ENCODE measurements at regions not wholly inside any gene's neighbourhood (a gene's known extent, or its start where the extent isn't known, plus 50 kb on each side); places are given as distances from the start of the nearest gene placed in this dataset.

DNA sequence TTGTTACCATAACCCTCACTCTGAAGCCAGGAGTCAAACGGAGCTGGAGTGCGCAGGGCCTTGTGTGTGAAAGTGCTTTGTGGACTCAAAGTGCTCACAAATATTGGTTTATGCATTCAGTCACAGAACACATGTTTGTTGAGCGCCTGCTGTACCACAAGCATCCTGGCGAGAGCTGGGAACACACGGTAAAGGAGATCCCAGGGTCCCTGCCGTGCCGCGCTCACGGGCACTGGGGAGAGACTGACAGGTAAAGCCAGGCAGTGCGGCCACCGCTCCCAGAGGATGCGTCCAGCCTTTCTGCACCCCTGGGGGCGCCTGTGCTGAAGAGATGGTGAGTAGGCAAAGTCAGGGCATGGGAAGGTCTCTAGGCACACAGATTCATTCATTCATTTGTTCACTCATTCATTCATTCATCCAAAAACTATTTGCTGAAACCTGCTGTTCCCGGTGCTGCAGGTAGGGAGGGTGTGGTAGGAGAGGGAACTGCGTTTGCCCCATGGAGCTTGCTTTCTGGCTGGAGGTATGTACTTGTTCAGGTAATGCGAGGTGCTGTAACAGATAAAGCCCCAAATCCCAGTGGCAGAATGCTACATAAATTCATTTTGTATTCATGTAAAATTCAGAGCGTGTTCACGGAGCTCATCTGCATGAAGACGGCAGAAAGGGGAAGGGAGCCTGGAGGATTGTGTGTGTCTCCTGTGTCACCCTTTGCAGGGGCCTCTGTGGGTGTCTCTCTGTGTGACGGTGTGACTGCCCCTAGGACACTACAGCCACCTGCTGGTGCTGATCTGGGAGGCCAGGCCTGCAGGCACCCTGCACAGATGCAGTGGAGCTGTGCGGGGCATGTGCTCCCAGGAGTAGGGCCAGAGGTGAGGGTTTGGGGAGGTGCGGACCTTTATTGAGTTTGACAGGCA lies 167.0 kb upstream of the B3GAT1 start:
- no peak for DNase-seq

DNA sequence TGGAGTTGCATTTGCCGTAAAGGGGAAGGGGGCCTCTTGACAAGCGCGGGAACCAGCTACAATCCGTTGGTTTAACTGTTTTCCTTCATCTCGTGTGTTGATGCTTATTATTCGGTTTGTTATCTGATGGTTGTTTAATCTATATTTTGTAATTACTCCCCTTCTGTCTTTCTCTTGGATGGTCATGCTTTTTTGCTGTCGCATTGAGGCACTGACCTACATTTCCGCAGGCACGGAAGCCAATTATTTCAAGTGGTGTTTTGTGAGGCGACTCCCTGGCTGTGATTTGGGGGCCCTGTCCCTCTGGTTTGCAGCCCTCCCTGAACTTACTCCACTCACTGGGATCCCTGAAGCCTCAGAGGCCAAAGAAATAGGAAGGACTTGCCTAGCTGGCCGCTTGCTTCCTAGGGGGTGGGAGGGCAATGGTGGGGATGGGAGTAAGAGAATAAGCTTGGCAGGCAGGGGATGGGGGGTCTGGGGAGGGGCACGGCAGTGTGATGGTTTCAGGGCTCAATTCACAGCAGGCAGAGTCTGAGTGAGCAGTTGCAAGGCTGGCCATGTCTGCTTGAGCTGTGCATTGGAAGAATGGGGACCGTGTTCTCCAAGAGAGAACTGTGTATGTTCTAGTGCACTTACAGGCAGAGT lies 165.8 kb upstream of the B3GAT1 start:
- no peak for DNase-seq

DNA sequence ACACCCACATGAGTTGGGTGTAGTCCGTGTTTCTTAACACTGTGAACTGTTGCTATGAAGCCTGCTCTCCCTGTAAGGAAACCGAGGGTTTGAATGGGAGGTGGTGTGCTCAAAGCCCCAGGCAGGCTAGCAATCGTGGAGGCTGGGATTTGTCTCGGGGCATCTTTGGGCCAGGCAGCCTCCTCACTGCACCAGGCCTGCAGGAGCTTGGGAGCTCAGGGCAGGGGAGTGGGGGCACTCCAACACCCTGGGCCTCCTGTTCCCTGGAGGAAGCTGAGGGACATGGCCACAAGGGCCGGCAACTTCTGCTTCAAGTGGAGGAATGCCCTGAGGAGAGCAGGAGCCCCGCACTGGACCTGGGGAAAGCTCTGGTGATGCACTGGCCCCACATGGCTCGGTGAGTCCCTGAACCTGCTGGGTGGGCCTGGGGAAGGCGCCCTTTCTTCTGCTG lies 164.7 kb upstream of the B3GAT1 start:
- DNase-seq = no peak

DNA sequence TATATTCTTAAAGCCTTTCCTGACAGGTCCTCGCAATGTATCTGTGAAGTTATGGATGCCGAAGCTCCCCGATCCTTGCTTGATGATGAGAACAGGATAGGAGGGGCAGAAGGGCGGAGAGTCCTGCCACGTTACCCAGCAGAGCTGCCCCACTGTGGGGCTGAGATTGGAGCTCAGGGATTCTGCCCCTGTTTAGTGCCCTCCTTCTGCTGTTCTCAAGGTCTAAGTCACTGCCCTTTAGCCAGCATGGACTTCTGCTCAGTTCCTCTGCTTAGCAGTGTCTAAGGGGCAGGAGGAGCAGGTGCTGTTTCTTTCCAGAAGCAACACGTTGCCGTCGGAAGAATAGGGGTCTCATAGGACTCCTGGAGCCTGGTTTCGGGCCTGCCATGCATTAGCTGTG lies 164.2 kb upstream of the B3GAT1 start:
- DNase-seq = no peak

DNA sequence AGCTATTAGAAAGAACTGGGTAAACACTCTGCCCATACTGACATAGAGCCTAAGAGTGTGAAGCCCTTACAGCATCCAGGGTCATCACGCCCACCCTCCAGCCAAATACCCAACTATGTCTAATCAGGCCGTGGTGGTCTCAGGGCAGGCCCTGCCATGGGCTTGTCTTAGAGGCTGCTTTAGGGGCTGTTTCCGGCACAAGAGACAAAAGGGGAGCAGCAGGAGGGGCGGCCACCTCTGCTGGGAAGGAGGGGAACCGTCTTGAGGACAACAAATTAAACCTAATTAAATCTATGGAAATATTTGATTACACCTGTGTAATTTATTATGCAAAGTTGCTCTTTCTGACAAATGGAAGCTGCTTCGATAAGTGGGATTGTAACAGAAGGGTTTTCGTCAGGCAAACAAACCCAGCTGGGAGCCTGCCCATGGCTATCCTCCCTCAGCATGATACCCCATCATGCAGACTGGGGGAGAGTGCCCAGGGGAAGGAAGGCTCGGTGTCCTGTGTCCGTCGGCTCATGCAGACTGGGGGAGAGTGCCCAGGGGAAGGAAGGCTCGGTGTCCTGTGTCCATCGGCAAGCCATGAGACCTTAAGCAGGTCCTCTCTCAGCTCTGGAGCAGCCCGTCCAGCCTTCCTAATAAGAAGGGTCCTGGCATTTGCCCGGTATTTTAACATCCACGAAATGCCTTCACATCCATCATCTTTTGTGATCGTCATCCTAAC lies 163.6 kb upstream of the B3GAT1 start:
- DNase-seq = no peak

DNA sequence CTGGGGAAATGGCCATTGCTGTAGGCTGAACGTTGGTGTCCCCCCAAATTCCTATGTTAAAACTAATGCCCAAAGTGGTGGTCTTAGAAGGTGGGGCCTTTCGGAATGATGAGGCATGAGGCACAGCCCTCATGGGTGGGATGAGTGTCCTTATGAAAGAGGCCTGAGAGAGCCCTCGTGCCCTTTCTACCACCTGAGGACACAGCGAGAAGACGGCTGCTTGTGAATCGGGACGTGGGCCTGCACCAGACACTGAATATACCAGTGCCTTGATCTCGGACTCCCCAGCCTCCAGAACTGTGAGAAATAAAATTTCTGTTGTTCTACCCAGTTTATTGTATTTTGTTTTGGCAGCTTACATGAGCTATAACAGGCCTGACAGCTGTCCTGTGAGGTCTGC lies 162.9 kb upstream of the B3GAT1 start:
- DNase-seq = no peak

DNA sequence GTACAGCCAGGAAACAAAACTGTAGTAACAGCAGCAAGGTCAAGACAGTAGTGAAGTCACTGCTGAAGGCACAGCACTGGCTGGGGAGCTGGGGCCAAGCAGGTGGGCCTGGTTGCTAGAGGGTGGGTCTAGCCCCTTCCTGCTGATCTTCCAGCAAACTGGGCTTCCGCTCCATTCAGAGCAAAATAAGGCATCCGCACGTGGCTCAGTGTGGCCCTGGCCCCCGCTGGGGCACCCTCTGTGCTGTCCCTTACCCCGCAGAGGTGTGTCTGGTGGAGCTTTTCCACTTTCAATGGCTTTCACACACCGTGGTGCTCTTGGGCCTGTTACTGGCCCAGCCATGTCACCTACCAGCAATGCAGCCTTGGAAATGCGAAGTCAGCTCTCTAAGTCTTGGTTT lies 162.4 kb upstream of the B3GAT1 start:
- DNase-seq = no peak

DNA sequence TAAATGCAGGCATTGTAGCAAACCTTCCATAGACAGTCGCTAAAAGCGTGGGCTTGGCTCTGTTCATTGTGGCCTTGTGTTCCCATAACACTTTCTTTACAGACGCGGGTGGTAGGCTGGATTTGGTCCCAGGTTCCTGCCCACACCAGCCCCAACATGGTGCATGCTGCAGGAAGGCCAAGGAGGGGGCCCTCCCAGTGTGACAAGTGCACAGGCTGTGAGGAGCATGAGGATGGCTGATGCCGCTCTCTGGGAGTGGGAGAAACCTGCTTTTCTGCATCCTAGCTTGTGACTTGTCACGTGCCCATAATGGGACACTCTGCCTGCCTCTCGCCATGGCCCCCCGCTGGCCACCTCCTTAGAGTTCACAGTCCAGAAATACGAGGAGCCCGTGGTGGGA lies 161.8 kb upstream of the B3GAT1 start:
- DNase-seq = no peak

GRCh38 chr11:134572741-134573675 lies 161.0 kb upstream of the B3GAT1 start:
- no peak for DNase-seq

DNA sequence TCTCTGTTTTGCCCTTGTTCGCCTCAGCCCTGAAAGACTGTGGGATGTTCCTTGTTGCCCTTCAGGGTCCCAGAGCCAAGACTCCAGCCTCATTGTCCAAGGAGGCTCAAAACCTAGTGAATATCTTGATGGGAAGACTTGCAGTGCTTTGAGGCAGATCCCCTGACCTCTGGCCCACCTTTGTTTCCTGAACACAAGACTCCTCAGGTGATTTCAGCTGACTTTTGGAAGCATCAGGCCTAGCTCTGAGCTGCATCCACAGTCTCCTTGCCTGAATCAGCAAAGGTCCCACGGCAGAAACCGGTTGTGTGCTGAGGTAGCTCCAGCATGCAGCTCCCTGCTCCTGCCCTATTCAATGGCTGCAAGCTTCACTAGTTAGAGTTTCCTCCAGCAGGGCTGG lies 159.3 kb upstream of the B3GAT1 start:
- no peak for DNase-seq

DNA sequence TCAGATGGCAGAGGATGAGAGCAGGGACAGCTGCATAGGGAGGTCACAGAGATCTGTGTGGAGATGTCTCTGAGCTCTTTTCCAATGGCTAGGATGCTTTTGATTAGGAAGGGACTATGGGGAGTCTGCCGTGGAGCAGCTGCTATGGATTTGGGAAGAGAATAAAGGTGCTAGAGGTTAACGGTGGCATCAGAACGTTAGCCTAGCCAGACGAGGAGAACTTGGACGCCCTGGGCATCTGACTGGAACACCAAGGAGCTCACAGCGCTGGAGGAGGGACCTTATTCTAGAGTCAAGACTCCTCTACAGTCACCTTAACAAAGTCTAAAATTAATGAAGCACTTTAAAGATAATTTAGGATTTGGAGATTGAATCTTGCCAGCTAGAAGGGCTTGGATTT lies 157.2 kb upstream of the B3GAT1 start:
- DNase-seq = no peak

DNA sequence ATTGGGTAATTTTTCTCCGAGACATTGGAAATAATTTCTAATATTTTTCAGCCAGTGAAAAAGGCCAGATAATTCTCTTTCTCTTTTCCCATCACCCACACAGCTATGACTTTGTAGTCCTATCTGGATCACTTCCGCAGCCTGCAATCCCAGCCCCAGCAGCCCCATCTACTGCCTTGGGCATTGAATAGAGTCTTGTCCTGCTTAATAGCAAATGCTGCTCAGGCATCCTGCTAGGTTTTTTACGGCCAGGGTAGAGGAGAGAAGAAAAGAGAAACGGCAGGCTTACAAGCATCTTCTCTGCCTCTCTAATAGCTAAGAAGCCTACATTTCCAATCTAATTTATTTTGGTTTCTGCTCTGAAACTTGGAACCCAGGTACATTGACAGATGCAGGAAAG lies 154.3 kb upstream of the B3GAT1 start:
- DNase-seq = no peak

DNA sequence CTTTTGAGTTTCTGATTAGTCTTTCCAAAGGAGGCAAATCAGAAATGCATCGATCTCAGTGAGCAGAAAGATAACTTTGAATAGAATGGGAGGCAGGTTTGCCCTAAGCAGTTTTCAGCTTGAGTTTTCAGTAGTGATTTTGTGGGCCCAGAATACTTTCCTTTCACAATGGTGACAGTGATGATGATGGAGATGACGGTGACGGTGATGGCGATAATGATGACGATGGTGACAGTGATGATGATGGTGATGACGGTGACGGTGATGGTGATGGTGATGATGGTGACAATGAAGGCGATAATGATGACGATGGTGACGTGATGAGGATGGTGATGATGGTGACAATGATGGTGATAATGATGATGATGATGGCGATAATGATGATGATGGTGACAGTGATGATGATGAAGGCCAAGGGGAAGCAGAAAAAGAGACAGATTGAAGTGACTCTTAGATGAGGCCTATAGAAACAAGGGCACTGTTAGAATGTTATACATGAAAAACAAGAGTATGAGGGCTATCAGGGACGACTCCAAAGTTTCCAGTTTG lies 153.4 kb upstream of the B3GAT1 start:
- DNase-seq = no peak

DNA sequence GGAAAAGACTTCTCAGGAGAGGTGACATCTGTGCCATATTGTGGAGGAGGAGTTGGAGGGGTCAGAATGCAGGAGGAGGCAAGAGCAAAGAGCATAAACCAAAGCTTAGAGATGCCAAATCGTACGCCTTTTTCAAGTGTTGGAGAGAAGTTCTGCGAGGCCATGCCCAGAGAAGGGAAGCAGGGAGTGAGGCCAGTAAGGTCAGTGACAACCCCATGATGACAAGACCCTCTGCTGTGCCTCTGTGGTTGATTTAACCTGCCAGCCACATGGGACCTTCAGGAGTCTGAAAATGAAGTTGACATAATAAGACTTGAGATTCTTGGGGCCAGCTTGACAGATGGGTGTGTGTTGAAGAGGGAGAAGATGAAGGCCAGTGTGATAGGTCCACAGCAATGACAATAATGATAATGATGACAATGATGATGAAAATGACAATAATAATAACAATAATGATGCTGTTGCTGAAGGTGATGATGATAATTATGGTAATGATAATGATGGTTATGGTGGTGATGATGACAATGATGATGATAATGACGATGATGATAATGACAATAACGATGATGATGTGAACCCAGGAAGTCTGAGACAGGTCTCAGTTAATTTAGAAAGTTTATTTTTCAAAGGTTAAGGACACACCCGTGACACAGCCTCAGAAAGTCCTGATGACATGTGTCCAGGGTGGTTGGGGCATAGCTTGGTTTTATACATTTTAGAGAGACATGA lies 152.6 kb upstream of the B3GAT1 start:
- no peak for DNase-seq

DNA sequence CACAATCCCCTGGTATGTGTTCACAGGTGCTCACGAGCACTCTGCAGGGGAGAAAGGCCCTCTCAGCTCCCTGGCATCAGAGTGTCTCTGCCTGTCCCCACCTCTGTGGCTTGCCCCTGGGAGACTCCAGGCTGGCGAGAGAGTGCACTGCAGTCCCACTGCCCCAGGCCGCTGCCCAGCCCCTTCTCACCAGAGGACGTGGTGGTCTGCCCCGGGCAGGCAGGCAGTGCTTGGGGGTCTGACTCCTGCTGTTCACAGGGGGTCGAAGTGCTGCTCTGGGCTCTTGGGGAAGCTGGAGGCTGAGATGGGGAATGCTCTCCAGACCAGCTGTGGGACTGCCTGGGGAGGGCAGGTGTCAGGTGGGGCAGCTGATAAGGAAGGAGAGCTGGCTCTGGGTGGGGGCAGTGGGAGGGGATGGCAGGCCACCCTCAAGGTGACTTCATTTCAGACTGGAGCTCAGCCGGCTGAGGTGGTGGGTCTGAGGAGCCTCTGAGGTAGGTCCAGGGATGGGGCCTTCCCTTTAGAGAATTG lies 151.0 kb upstream of the B3GAT1 start:
- DNase-seq = no peak

DNA sequence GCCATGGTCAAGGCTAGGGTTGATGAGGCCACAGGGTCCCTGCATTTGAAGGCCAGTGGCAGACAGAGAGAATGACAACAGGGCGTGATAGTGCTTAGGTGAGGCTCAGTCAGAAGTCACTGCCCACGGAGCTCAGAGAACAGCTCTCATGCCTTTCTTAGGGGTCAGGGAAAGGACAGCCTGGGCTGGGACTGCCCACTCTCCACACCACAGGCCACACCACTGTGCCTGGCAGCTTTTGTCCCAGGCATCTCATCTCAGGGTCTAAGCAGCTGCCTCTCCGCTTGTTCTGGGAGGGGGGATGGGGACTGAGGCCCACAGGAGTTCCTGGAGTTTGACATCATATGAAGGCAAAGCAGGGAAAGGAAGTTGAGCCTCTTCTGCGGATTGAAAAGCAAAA lies 150.2 kb upstream of the B3GAT1 start:
- no peak for DNase-seq

DNA sequence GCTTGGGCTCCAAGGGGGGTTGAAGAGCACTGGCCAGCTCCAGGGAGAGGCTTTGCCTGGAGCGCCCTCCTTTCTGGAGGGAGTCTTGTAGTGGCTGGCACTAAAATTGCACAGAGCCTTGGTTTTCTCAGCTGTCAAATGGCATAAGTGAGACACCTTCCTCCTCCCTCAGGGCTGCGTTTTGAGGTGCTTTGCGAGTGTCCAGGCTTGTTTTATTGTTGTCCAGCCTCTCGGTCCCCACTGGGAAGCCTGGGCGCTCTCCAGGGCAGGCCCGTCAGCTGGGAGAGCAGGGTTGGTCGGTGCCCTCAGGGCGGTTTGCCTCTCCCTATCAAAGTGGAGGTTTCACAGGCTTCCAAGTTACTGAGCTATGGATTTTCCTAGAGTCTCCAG lies 149.3 kb upstream of the B3GAT1 start:
- DNase-seq = no peak

DNA sequence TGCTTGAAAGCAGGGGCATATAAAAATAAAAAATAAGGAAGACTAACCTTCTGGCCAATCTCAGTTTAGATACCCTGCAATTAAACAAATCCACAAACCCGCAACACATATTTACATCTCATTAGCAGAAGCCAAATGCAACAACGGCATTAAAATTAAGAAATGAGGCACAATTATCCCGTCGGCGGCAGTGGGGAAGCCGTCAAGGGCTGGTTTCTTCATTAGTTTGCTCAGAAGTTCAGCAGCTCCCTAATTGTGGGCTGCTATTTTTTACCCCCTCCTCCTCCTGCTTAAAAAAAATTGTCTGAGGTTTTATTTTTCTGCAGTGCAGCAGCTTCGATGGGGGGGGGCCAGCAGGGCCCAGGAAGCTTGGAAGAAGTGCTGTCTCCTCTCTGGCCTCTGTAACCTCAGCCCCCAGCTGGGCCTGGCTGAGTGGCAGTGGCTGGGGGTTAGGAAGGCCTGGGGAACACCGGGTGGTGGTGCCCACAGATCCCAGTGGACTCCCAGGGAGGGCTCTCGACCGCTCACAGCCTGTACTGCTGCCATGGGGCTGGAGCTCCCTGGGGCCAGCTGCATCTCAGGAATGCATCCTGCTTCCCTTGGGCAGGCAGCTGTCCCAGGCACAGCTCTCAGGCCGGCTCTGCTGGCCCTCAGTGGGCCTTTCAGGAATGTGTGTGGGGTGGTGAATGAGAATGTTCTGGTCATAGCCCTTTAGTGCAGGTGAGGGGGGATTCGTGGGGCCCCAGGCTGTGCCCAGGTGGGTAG lies 148.7 kb upstream of the B3GAT1 start:
- no peak for DNase-seq

DNA sequence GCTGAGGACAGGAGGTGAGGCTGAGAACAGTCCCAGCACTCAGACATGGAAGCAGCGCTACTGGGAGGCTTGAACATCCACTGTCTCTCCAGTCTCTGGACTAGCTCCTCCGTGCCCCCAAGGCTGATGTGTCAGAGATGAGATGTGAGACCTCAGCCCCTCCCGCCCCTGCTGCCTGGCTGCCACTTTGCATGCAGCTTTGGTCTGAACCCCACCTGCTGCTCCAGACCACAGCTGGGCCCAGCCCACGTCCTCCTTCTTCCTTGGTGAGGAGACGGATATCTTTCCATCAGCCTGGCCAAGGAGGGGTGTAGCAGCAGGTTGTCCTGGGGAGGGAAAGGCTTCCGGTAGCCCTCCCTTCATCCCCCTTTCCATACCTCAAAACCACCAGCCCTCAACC lies 148.0 kb upstream of the B3GAT1 start:
- DNase-seq = no peak

- DNase-seq = no peak
Measured at GRCh38 chr11:134559602-134559962, 147.5 kb upstream of the B3GAT1 start.
